ENCODE measurements at regions not wholly inside any gene's neighbourhood (a gene's known extent, or its start where the extent isn't known, plus 50 kb on each side); places are given as distances from the start of the nearest gene placed in this dataset.

- TF ChIP-seq, protein P1, sequence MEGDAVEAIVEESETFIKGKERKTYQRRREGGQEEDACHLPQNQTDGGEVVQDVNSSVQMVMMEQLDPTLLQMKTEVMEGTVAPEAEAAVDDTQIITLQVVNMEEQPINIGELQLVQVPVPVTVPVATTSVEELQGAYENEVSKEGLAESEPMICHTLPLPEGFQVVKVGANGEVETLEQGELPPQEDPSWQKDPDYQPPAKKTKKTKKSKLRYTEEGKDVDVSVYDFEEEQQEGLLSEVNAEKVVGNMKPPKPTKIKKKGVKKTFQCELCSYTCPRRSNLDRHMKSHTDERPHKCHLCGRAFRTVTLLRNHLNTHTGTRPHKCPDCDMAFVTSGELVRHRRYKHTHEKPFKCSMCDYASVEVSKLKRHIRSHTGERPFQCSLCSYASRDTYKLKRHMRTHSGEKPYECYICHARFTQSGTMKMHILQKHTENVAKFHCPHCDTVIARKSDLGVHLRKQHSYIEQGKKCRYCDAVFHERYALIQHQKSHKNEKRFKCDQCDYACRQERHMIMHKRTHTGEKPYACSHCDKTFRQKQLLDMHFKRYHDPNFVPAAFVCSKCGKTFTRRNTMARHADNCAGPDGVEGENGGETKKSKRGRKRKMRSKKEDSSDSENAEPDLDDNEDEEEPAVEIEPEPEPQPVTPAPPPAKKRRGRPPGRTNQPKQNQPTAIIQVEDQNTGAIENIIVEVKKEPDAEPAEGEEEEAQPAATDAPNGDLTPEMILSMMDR (IDR thresholded peaks at IDR 0.05): peak in 2 of 7 experiments; percentile 13 to 19
- TF ChIP-seq POLR2A (IDR thresholded peaks at IDR 0.05): no peak
Measured at GRCh38 chr12:24025153-24025798, 75.8 kb upstream of the SOX5 start.

All from stomach (tissue), 4 donors.